K562 (cell line): ENCODE measurements at regions not wholly inside any gene's neighbourhood (a gene's known extent, or its start where the extent isn't known, plus 50 kb on each side); places are given as distances from the start of the nearest gene placed in this dataset.
"Not testable (repeated sequence)": the region's sequence is repeated elsewhere in the genome, so short reads cannot be mapped to it uniquely, and the experiment has no call there.

ENCODE experiments used
- CREM ChIP-seq: IDR thresholded peaks from 2 replicates; pipeline ENCODE4 v1.6.1; 2014; ENCODE audit warnings: antibody characterized with exemption, low read depth
- ZBTB33 ChIP-seq: sonication (generic); formaldehyde crosslinking; IDR thresholded peaks from 2 replicates; pipeline ENCODE4 v1.8.1; 2023; ENCODE audit warnings: mild to moderate bottlenecking, missing genetic modification reagents
- TF ChIP-seq, protein P1 (sequence below): fragments of 450-650 bp; IDR thresholded peaks from 2 replicates; pipeline ENCODE4 v1.6.1; 2017; ENCODE audit warnings: antibody characterized with exemption

GRCh38 chr9:64367826-64368643 lies 917.0 kb downstream of the FOXD4L5 start:
- TF ChIP-seq, protein P1, sequence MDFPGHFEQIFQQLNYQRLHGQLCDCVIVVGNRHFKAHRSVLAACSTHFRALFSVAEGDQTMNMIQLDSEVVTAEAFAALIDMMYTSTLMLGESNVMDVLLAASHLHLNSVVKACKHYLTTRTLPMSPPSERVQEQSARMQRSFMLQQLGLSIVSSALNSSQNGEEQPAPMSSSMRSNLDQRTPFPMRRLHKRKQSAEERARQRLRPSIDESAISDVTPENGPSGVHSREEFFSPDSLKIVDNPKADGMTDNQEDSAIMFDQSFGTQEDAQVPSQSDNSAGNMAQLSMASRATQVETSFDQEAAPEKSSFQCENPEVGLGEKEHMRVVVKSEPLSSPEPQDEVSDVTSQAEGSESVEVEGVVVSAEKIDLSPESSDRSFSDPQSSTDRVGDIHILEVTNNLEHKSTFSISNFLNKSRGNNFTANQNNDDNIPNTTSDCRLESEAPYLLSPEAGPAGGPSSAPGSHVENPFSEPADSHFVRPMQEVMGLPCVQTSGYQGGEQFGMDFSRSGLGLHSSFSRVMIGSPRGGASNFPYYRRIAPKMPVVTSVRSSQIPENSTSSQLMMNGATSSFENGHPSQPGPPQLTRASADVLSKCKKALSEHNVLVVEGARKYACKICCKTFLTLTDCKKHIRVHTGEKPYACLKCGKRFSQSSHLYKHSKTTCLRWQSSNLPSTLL, result not testable (repeated sequence)
- TF ChIP-seq CREM; ZBTB33 (CRISPR knock-in tag): not testable (repeated sequence)
